ENCODE measurements at regions not wholly inside any gene's neighbourhood (a gene's known extent, or its start where the extent isn't known, plus 50 kb on each side); places are given as distances from the start of the nearest gene placed in this dataset.

DNA sequence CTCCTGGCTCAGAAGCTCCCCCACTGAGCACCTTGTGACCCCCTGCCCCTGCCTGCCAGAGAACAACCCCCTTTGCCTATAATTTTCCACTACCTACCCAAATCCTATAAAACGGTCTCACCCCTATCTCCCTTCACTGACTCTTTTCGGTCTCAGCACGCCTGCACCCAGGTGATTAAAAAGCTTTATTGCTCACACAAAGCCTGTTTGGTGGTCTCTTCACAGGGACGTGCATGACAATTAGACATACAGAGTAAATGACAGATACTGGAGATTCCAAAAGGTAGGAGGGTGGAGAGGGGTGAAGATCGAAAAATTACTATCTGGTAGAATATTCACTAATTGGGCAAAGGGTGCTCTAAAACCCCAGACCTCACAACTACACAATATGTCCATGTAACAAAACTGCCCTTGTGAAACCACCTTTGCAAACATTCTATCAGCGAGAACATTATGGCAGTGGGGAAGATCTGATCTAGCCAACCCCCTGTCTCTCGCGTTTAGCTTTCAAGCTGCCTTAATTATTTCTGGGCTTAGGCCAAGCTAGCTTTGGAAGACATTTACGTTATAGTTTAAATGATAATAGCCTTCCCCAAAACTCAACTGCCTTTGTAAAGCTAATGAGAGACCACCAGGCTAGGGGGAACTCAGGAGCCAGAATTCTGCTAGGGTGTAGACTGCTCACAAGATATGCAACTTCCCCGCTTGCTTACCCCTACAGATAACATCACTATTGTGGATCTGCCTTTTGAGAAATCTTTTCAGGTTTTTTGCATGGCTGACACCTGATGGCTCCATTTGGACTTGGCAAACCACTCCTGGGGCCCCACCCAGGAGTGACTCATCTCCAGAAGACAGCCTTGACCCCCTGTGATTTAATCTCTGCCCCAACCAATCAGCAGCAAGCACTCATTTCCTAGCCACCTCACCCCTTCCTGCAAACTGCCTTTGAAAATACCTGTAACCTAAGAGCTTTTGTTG, 1534.0 kb upstream of the SPRY2 start:
- H3K36me3 Mint-ChIP-seq (ENCODE audit: low read depth): peaks cover 7% of the 10 kb centered on the region; the same call in 2 of the 3 replicates
- Histone ChIP-seq H3K27ac (ENCODE audit: low read depth) (peak overlapping the region; percentile 96), H3K36me3 (ENCODE audit: insufficient read depth) (no peaks in the 10 kb centered on the region), H2AFZ (no peak overlapping the region), H3K9me2 (ENCODE audit: insufficient read depth) (peaks cover 7% of the 10 kb centered on the region), H3K79me2 (replicated peaks; ENCODE audit: insufficient read depth) (no peaks in the 10 kb centered on the region), H3K4me2 (peak overlapping the region; percentile 21), H3K27me3 (ENCODE audit: insufficient read depth) (no peaks in the 10 kb centered on the region), H4K20me1 (replicated peaks; ENCODE audit: insufficient read depth) (no peaks in the 10 kb centered on the region), H3K4me3 (peak overlapping the region; percentile 29), H3F3A (replicated peaks; ENCODE audit: low read depth) (0 out of 2 replicates have a peak, but pooled peaks cover 4% of the 10 kb centered on the region), H3K4me1 (ENCODE audit: insufficient read depth) (peaks cover 45% of the 10 kb centered on the region)
- H3K27me3 Mint-ChIP-seq (ENCODE audit: insufficient read depth, low read depth, poor library complexity): peaks cover 8% of the 10 kb centered on the region
- TF ChIP-seq, protein P1, sequence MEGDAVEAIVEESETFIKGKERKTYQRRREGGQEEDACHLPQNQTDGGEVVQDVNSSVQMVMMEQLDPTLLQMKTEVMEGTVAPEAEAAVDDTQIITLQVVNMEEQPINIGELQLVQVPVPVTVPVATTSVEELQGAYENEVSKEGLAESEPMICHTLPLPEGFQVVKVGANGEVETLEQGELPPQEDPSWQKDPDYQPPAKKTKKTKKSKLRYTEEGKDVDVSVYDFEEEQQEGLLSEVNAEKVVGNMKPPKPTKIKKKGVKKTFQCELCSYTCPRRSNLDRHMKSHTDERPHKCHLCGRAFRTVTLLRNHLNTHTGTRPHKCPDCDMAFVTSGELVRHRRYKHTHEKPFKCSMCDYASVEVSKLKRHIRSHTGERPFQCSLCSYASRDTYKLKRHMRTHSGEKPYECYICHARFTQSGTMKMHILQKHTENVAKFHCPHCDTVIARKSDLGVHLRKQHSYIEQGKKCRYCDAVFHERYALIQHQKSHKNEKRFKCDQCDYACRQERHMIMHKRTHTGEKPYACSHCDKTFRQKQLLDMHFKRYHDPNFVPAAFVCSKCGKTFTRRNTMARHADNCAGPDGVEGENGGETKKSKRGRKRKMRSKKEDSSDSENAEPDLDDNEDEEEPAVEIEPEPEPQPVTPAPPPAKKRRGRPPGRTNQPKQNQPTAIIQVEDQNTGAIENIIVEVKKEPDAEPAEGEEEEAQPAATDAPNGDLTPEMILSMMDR (conservative IDR thresholded peaks at IDR 0.05; ENCODE audit: low read depth in 2 of 2): no peak
- TF ChIP-seq STAT1 (IDR thresholded peaks at IDR 0.05; ENCODE audit: unreplicated experiment): no peak
- no peak for TF ChIP-seq JUNB (IDR thresholded peaks at IDR 0.05; ENCODE audit: unreplicated experiment)
- TF ChIP-seq EZH2 (IDR thresholded peaks at IDR 0.05; ENCODE audit: low read depth, unreplicated experiment): no peak
- TF ChIP-seq, protein P2, sequence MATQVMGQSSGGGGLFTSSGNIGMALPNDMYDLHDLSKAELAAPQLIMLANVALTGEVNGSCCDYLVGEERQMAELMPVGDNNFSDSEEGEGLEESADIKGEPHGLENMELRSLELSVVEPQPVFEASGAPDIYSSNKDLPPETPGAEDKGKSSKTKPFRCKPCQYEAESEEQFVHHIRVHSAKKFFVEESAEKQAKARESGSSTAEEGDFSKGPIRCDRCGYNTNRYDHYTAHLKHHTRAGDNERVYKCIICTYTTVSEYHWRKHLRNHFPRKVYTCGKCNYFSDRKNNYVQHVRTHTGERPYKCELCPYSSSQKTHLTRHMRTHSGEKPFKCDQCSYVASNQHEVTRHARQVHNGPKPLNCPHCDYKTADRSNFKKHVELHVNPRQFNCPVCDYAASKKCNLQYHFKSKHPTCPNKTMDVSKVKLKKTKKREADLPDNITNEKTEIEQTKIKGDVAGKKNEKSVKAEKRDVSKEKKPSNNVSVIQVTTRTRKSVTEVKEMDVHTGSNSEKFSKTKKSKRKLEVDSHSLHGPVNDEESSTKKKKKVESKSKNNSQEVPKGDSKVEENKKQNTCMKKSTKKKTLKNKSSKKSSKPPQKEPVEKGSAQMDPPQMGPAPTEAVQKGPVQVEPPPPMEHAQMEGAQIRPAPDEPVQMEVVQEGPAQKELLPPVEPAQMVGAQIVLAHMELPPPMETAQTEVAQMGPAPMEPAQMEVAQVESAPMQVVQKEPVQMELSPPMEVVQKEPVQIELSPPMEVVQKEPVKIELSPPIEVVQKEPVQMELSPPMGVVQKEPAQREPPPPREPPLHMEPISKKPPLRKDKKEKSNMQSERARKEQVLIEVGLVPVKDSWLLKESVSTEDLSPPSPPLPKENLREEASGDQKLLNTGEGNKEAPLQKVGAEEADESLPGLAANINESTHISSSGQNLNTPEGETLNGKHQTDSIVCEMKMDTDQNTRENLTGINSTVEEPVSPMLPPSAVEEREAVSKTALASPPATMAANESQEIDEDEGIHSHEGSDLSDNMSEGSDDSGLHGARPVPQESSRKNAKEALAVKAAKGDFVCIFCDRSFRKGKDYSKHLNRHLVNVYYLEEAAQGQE (IDR thresholded peaks at IDR 0.05; ENCODE audit: unreplicated experiment): no peak
- TF ChIP-seq CREB1 (CRISPR knock-in tag; IDR thresholded peaks at IDR 0.05; ENCODE audit: low read depth): peak; percentile 45; the same call in 1 of the 2 replicates
- TF ChIP-seq ZNF114 (CRISPR knock-in tag; IDR thresholded peaks at IDR 0.05): 0 out of 2 replicates have a peak, but pooled peaks have one; percentile 68
- TF ChIP-seq POLR2AphosphoS5 (IDR thresholded peaks at IDR 0.05; ENCODE audit: low read depth): no peak
- TF ChIP-seq EZH2phosphoT487 (IDR thresholded peaks at IDR 0.05; ENCODE audit: unreplicated experiment): no peak
- TF ChIP-seq, protein P3, sequence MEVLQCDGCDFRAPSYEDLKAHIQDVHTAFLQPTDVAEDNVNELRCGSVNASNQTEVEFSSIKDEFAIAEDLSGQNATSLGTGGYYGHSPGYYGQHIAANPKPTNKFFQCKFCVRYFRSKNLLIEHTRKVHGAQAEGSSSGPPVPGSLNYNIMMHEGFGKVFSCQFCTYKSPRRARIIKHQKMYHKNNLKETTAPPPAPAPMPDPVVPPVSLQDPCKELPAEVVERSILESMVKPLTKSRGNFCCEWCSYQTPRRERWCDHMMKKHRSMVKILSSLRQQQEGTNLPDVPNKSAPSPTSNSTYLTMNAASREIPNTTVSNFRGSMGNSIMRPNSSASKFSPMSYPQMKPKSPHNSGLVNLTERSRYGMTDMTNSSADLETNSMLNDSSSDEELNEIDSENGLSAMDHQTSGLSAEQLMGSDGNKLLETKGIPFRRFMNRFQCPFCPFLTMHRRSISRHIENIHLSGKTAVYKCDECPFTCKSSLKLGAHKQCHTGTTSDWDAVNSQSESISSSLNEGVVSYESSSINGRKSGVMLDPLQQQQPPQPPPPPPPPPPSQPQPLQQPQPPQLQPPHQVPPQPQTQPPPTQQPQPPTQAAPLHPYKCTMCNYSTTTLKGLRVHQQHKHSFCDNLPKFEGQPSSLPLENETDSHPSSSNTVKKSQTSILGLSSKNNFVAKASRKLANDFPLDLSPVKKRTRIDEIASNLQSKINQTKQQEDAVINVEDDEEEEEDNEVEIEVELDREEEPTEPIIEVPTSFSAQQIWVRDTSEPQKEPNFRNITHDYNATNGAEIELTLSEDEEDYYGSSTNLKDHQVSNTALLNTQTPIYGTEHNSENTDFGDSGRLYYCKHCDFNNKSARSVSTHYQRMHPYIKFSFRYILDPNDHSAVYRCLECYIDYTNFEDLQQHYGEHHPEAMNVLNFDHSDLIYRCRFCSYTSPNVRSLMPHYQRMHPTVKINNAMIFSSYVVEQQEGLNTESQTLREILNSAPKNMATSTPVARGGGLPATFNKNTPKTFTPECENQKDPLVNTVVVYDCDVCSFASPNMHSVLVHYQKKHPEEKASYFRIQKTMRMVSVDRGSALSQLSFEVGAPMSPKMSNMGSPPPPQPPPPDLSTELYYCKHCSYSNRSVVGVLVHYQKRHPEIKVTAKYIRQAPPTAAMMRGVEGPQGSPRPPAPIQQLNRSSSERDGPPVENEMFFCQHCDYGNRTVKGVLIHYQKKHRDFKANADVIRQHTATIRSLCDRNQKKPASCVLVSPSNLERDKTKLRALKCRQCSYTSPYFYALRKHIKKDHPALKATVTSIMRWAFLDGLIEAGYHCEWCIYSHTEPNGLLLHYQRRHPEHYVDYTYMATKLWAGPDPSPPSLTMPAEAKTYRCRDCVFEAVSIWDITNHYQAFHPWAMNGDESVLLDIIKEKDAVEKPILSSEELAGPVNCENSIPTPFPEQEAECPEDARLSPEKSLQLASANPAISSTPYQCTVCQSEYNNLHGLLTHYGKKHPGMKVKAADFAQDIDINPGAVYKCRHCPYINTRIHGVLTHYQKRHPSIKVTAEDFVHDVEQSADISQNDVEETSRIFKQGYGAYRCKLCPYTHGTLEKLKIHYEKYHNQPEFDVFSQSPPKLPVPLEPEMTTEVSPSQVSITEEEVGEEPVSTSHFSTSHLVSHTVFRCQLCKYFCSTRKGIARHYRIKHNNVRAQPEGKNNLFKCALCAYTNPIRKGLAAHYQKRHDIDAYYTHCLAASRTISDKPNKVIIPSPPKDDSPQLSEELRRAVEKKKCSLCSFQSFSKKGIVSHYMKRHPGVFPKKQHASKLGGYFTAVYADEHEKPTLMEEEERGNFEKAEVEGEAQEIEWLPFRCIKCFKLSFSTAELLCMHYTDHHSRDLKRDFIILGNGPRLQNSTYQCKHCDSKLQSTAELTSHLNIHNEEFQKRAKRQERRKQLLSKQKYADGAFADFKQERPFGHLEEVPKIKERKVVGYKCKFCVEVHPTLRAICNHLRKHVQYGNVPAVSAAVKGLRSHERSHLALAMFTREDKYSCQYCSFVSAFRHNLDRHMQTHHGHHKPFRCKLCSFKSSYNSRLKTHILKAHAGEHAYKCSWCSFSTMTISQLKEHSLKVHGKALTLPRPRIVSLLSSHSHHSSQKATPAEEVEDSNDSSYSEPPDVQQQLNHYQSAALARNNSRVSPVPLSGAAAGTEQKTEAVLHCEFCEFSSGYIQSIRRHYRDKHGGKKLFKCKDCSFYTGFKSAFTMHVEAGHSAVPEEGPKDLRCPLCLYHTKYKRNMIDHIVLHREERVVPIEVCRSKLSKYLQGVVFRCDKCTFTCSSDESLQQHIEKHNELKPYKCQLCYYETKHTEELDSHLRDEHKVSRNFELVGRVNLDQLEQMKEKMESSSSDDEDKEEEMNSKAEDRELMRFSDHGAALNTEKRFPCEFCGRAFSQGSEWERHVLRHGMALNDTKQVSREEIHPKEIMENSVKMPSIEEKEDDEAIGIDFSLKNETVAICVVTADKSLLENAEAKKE (CRISPR knock-in tag; IDR thresholded peaks at IDR 0.05): peak; percentile 55
- TF ChIP-seq NANOG (IDR thresholded peaks at IDR 0.05; ENCODE audit: borderline replicate concordance): peak; percentile 39; the same call in 1 of the 2 replicates
- TF ChIP-seq, protein P4, sequence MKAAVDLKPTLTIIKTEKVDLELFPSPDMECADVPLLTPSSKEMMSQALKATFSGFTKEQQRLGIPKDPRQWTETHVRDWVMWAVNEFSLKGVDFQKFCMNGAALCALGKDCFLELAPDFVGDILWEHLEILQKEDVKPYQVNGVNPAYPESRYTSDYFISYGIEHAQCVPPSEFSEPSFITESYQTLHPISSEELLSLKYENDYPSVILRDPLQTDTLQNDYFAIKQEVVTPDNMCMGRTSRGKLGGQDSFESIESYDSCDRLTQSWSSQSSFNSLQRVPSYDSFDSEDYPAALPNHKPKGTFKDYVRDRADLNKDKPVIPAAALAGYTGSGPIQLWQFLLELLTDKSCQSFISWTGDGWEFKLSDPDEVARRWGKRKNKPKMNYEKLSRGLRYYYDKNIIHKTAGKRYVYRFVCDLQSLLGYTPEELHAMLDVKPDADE (IDR thresholded peaks at IDR 0.05): no peak
- TF ChIP-seq ZNF331 (CRISPR knock-in tag; IDR thresholded peaks at IDR 0.05; ENCODE audit: low read depth): no peak
- peaks cover 3% of the 10 kb centered on the region for H3K9me3 Mint-ChIP-seq
- H3K27ac Mint-ChIP-seq: peak overlapping the region; percentile 96
- ATAC-seq (peak; percentile 87), DNase-seq (ENCODE audit: low spot score) (peak; percentile 89)
- peaks cover 50% of the 10 kb centered on the region for H3K4me1 Mint-ChIP-seq
- peak overlapping the region; percentile 55 for H3K4me3 Mint-ChIP-seq
